ENCODE measurements at regions not wholly inside any gene's neighbourhood (a gene's known extent, or its start where the extent isn't known, plus 50 kb on each side); places are given as distances from the start of the nearest gene placed in this dataset.

- TF ChIP-seq POLR2A (IDR thresholded peaks at IDR 0.05) (no peak), CTCF (IDR thresholded peaks at IDR 0.05) (no peak)
Measured at GRCh38 chr7:46809886-46810285, 772.0 kb downstream of the TNS3 start.
